ENCODE measurements at regions not wholly inside any gene's neighbourhood (a gene's known extent, or its start where the extent isn't known, plus 50 kb on each side); places are given as distances from the start of the nearest gene placed in this dataset.
"Not testable (repeated sequence)": the region's sequence is repeated elsewhere in the genome, so short reads cannot be mapped to it uniquely, and the experiment has no call there.

DNA sequence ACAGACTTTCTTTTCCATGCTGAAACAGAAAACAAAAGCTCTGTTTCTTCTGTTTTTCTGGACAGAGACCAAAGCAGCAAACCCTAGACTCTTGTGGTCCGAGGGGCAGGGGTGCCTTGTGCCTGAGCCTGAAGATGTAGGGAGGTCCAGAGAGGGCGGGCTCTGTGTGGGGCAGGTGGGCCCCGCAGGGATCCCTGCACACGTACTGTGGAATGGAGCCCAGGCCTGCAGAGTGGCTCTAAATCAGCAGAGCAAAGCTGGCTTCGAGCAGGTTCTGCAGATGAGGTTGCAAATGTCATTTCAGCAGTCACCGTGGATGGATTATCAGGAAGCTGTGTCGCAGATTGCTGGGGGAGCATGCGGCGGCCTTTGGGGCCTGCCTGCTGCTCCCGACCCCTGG is 438.6 kb downstream of the RNF144A start:
- no peak overlapping the region for H3K27ac Mint-ChIP-seq
- H3K4me1 Mint-ChIP-seq (ENCODE audit: low read depth) = no peaks in the 10 kb centered on the region
- H3K9me3 Mint-ChIP-seq = peaks cover 3% of the 10 kb centered on the region
- peaks cover 4% of the 10 kb centered on the region for H3K27me3 Mint-ChIP-seq (ENCODE audit: insufficient read depth)
- no peak for DNase-seq (ENCODE audit: low spot score)
- H3K4me3 Mint-ChIP-seq = no peak overlapping the region
- no peaks in the 10 kb centered on the region for H3K36me3 Mint-ChIP-seq (ENCODE audit: low read depth)
- intact Hi-C loops (cut with micrococcal nuclease) = no loop called here

DNA sequence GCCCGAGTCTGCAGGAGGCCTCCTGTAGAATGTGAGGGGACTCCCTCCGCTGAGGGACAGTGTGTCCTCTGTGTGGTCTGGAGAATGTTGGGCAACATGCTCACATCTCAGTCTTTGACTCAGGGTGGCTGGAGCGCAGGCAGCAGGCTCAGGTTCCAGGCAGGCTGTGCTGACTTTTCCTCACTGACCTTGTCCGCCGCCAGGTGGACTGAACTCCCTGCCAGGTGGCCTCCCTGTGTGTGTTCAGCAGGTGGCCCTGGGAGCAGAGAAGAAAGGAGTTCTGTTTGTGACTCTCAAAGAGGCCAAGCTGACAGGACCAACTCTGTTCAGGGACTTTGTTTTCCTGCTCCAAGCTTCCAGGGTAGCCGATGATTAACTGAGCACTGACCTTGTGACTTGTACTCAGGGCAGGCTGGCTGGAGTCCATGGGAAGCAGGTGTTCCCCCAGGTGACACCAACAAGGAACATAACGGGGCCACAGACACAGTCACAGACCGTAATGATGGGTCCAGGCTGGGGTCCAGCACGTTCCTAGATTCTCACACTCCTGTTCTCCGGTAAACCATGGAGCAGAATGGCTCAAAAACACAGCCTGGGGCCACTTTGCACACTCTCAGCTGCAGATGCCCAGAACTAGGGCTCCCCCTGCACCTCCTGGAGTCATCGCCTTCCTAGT is 439.8 kb downstream of the RNF144A start:
- Mint-ChIP-seq H3K4me3 (no peak overlapping the region), H3K27me3 (ENCODE audit: insufficient read depth) (peaks cover 4% of the 10 kb centered on the region), H3K4me1 (ENCODE audit: low read depth) (no peaks in the 10 kb centered on the region), H3K36me3 (ENCODE audit: low read depth) (no peaks in the 10 kb centered on the region), H3K27ac (no peak overlapping the region), H3K9me3 (peaks cover 3% of the 10 kb centered on the region)
- intact Hi-C loops (cut with micrococcal nuclease) = no loop called here
- DNase-seq (ENCODE audit: low spot score) = no peak

DNA sequence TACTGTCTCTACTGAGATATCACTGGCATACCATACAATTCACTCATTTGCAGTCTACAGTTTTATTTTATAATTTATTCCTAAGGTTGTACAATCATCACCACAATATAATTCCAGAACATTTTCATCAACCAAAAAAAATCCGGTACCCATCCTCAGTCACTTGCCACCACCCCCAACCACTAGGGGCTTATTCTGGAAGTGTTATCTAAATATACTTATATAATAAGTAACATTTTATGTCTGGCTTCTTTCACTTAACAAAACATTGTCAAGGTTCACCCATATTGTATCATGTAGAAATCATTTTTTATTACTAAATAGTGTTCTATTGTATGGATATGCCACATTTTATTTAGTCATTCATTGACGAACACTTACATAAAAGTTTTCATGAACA is 440.8 kb downstream of the RNF144A start:
- intact Hi-C loops (cut with micrococcal nuclease) = no loop called here
- DNase-seq (ENCODE audit: low spot score) = no peak
- H3K27ac Mint-ChIP-seq = no peak overlapping the region
- H3K27me3 Mint-ChIP-seq (ENCODE audit: insufficient read depth) = peaks cover 4% of the 10 kb centered on the region
- no peaks in the 10 kb centered on the region for H3K36me3 Mint-ChIP-seq (ENCODE audit: low read depth)
- H3K9me3 Mint-ChIP-seq = peaks cover 3% of the 10 kb centered on the region
- H3K4me3 Mint-ChIP-seq = no peak overlapping the region
- H3K4me1 Mint-ChIP-seq (ENCODE audit: low read depth) = no peaks in the 10 kb centered on the region

DNA sequence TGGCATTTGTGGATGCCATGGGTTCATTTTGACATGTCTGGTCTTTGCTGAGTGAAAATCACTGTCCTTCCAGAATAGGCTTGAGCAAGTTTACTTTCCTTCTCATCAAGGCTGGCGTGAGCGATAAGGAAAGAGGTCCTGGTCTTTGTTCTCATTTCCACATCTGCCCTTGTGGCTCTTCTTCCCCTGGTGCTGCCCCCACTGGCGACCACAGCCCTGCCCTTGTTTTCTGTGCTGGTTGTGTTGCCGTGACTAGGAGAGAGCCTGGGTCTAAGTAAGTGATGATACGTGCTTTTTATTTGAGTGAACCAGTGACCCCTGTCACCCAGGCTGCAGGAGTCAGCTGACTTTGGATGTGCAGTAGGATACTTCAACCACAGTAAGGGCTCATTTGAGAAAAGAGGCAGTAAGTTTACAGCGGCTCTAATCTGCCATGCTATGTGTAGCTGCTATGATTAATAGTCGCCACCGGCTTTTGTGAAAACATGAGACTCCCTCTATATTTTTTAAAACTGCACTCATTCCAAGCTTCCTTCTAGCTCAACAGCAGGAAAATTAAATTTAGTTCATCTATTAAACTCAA is 441.7 kb downstream of the RNF144A start:
- DNase-seq (ENCODE audit: low spot score) = no peak
- Mint-ChIP-seq H3K27ac (no peak overlapping the region), H3K9me3 (no peaks in the 10 kb centered on the region), H3K4me1 (ENCODE audit: low read depth) (no peaks in the 10 kb centered on the region), H3K4me3 (no peak overlapping the region), H3K27me3 (ENCODE audit: insufficient read depth) (peaks cover 4% of the 10 kb centered on the region), H3K36me3 (ENCODE audit: low read depth) (no peaks in the 10 kb centered on the region)
- intact Hi-C loops (cut with micrococcal nuclease) = no loop called here

DNA sequence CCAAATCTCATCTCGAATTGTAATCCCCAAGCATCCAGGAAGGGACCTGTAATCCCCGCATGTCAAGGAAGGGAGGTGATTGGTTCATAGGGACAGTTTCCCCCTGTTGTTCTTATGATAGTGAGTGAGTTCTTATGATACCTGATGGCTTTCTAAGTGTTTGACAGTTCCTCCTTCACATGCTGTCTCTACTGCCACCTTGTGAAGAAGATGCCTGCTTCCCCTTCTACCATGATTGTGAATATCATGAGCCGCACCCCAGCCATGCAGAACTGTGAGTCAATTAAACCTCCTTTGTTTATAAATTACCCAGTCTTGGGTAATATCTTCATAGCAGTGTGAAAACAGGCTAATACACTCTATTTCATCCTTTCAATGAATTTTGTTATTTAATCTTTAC is 446.7 kb downstream of the RNF144A start:
- intact Hi-C loops (cut with micrococcal nuclease) = no loop called here
- no peaks in the 10 kb centered on the region for H3K36me3 Mint-ChIP-seq (ENCODE audit: low read depth)
- no peak for DNase-seq (ENCODE audit: low spot score)
- peaks cover 7% of the 10 kb centered on the region for H3K9me3 Mint-ChIP-seq
- H3K27ac Mint-ChIP-seq = no peak overlapping the region
- H3K27me3 Mint-ChIP-seq (ENCODE audit: insufficient read depth) = peaks cover 4% of the 10 kb centered on the region
- H3K4me1 Mint-ChIP-seq (ENCODE audit: low read depth) = no peaks in the 10 kb centered on the region
- no peak overlapping the region for H3K4me3 Mint-ChIP-seq

DNA sequence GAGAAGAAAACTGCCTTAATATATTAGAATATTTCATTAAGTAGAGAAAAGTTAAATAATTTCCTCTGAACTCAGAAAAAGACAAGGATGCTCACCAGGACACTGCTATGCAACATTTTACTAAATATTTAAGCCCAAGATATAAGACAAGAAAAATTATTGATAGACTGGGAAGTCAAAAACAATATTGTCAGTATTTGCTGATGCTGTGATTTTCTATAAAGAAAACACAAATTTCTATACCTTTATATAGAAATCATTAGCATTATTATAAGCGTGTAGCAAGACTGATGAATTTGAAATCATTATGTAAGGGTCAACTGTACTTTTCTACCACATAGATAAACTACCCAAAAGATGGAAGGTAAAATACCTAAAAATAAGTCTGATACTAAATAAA is 451.0 kb downstream of the RNF144A start:
- intact Hi-C loops (cut with micrococcal nuclease) = no loop called here
- Mint-ChIP-seq H3K27ac (no peak overlapping the region), H3K4me1 (ENCODE audit: low read depth) (no peaks in the 10 kb centered on the region), H3K4me3 (no peak overlapping the region), H3K27me3 (ENCODE audit: insufficient read depth) (no peaks in the 10 kb centered on the region), H3K36me3 (ENCODE audit: low read depth) (no peaks in the 10 kb centered on the region), H3K9me3 (peaks cover 14% of the 10 kb centered on the region)
- DNase-seq (ENCODE audit: low spot score) = no peak

DNA sequence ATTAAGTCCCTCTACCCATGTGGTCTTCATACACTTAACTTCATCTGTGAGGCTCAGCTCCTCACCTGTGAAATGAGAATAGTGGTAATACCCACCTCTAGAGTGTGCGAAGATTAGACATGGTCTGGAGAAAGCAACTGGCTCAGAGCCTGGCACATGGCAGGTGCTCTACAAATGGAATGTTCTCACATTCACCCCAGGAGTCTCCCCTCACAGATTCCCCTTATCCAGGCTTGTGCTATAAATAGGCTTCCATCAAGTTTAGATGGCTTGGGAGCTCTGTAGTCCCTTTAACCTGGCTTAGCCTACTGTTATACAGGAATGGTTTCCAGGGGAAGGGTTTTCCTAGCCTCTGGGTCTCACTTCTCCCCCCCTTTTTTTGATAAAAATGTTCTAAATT is 455.9 kb downstream of the RNF144A start:
- no peak overlapping the region for H3K4me3 Mint-ChIP-seq
- H3K9me3 Mint-ChIP-seq = peaks cover 13% of the 10 kb centered on the region

DNA sequence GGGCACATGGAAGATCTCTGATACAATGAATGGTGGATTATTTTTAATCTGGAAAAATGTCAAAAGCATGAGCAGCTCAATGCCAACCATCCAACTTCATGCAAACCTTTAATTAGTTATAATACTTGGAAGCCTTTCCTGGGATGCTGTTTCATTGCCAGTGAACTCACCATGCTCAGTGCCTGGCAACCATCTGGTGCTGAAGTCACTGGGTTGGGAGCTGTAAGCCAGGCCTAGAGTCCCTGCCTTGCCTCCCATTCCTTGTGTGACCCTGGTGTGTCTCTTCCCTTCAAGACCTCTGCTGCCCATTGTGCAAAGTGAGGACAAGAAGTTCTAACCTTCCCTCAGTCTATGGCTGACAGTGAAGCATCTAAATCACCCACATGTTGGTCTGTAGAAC is 458.7 kb downstream of the RNF144A start:
- Mint-ChIP-seq H3K4me1 (ENCODE audit: low read depth) (no peaks in the 10 kb centered on the region), H3K27me3 (ENCODE audit: insufficient read depth) (peaks cover 9% of the 10 kb centered on the region), H3K4me3 (no peak overlapping the region), H3K36me3 (ENCODE audit: low read depth) (no peaks in the 10 kb centered on the region), H3K27ac (no peak overlapping the region), H3K9me3 (no peaks in the 10 kb centered on the region)
- intact Hi-C loops (cut with micrococcal nuclease) = no loop called here
- no peak for DNase-seq (ENCODE audit: low spot score)

More for the DNA sequence above, 455.9 kb downstream of the RNF144A start:
- no peak for DNase-seq (ENCODE audit: low spot score)
- peaks cover 7% of the 10 kb centered on the region for H3K27me3 Mint-ChIP-seq (ENCODE audit: insufficient read depth)
- no peaks in the 10 kb centered on the region for H3K36me3 Mint-ChIP-seq (ENCODE audit: low read depth)
- intact Hi-C loops (cut with micrococcal nuclease) = no loop called here
- no peaks in the 10 kb centered on the region for H3K4me1 Mint-ChIP-seq (ENCODE audit: low read depth)
- no peak overlapping the region for H3K27ac Mint-ChIP-seq

DNA sequence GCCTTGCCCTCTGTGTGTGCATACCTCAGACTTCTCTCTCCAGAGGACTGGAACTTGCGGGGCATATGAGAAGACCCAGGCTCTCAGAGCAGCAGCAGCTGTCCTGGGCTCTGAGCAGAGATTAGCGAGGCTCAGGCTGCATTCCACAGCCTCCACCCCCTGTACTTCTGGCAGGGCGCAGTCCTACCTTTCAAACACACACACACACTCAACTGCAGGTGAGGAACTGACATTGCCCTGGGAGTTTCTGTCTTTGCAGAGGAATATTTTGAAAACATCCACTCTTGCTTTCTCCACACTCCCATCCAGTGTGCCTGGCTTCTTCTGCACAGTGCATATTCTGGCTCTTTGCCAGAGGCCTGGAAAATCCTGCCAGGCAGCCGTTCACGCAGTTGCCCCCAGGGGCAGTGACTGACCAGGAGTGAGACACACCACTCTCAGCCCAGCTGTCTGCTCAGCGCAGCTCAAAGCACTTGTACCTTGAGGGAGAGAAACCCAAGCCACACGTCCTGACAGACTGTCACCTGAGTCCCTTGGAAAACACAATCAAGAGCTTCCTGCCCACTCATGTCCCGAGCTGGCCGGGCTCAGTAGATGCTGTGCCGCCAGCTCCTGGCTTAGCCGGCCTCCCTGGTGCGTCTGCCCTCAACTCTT is 460.8 kb downstream of the RNF144A start:
- peaks cover 13% of the 10 kb centered on the region for H3K27me3 Mint-ChIP-seq (ENCODE audit: insufficient read depth)
- no peaks in the 10 kb centered on the region for H3K36me3 Mint-ChIP-seq (ENCODE audit: low read depth)
- no peak for DNase-seq (ENCODE audit: low spot score)
- no peaks in the 10 kb centered on the region for H3K9me3 Mint-ChIP-seq
- no peaks in the 10 kb centered on the region for H3K4me1 Mint-ChIP-seq (ENCODE audit: low read depth)
- H3K4me3 Mint-ChIP-seq = no peak overlapping the region
- intact Hi-C loops (cut with micrococcal nuclease) = no loop called here
- H3K27ac Mint-ChIP-seq = no peak overlapping the region

DNA sequence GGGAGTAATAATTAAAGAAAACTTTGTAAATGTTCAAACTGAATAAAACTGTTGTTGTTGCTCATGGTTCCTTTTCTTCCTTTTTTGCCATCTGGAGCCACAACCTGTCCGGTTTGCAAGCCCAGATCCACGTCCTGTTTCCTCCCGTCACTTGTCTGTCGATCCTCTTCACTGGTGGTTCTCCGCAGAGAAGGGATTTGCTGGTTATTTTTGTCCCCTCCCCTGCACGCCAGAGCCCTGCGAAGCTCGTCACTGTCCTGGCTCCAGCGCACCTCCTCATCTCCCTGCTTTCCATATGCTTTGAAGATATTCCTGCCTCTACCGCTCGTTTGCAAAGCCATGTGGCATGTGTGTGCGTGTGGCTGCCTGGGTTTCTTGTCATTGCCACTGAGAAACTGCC is 461.4 kb downstream of the RNF144A start:
- H3K4me1 Mint-ChIP-seq (ENCODE audit: low read depth) = no peaks in the 10 kb centered on the region
- intact Hi-C loops (cut with micrococcal nuclease) = no loop called here
- H3K9me3 Mint-ChIP-seq = no peaks in the 10 kb centered on the region
- H3K27ac Mint-ChIP-seq = no peak overlapping the region
- no peak for DNase-seq (ENCODE audit: low spot score)
- peaks cover 13% of the 10 kb centered on the region for H3K27me3 Mint-ChIP-seq (ENCODE audit: insufficient read depth)
- H3K36me3 Mint-ChIP-seq (ENCODE audit: low read depth) = no peaks in the 10 kb centered on the region
- H3K4me3 Mint-ChIP-seq = no peak overlapping the region

DNA sequence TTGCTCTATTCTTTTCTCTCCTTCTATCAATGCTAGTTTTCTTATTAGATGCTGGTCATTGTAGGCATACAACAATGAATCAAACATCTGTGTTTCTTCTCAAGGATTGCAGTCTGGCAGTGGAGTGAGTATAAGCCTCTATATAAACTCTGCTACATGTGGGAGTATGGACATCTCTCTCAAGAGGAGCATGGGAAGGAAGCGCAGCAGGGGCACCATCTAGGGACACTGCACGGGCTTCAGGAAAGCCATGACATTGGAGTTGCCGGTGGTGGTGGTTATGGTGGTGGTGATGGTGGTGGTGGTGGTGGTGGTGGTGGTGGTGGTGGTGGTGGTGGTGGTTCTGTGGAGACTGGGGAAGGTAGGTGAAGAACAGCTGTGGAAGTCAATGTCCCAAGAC is 462.6 kb downstream of the RNF144A start:
- no peak overlapping the region for H3K27ac Mint-ChIP-seq
- no peaks in the 10 kb centered on the region for H3K36me3 Mint-ChIP-seq (ENCODE audit: low read depth)
- H3K4me1 Mint-ChIP-seq (ENCODE audit: low read depth) = no peaks in the 10 kb centered on the region
- H3K4me3 Mint-ChIP-seq = no peak overlapping the region
- no peak for DNase-seq (ENCODE audit: low spot score)
- H3K9me3 Mint-ChIP-seq = no peaks in the 10 kb centered on the region
- peaks cover 16% of the 10 kb centered on the region for H3K27me3 Mint-ChIP-seq (ENCODE audit: insufficient read depth)
- intact Hi-C loops (cut with micrococcal nuclease) = no loop called here

DNA sequence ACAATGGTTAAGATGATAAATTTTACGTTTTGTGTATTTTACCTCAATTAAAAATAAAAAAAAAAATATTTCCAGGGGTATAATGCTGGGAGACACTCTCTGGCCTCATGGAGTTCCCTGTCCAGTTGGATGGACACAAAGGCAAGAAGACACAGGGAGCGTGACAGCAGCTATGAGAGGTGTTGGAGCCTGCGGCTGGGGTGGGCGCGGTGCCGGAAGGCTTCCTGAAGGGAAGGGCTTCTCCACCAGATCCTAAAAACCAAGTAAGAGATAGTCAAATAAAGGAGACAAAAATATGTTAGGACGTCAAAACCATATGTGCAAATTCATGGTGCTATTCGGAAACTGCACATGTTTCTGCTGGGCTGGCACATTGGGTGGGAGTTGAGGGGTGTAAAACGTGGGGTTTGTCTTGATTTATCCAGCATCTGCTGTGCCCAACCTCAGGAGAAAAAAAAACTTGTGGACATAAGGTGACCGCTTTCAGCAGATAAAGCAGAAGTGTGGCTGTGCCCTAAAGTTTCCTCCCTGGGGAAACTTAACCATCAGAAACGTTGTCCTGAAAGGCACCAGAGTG is 467.6 kb downstream of the RNF144A start:
- DNase-seq (ENCODE audit: low spot score) = no peak
- Mint-ChIP-seq H3K27ac (no peak overlapping the region), H3K9me3 (no peaks in the 10 kb centered on the region), H3K36me3 (ENCODE audit: low read depth) (no peaks in the 10 kb centered on the region), H3K27me3 (ENCODE audit: insufficient read depth) (peaks cover 6% of the 10 kb centered on the region), H3K4me1 (ENCODE audit: low read depth) (no peaks in the 10 kb centered on the region), H3K4me3 (no peak overlapping the region)
- intact Hi-C loops (cut with micrococcal nuclease) = no loop called here

DNA sequence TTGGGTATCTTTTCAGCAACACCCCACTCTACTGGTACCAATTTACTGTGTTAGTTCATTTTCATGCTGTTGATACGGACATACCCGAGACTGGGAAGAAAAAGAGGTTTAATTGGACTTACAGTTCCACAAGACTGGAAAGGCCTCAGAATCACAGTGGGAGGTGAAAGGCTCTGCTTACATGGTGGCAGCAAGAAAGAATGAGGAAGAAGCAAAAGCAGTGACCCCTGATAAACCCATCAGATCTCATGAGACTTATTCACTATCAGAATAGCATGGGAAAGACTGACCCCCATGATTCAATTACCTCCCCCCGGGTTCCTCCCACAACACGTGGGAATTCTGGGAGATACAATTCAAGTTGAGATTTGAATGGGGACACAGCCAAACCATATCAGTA is 473.1 kb downstream of the RNF144A start:
- H3K36me3 Mint-ChIP-seq (ENCODE audit: low read depth); H3K27ac Mint-ChIP-seq; DNase-seq (ENCODE audit: low spot score); H3K9me3 Mint-ChIP-seq; intact Hi-C loops (cut with micrococcal nuclease); H3K27me3 Mint-ChIP-seq (ENCODE audit: insufficient read depth); H3K4me3 Mint-ChIP-seq; H3K4me1 Mint-ChIP-seq (ENCODE audit: low read depth): not testable (repeated sequence)

Measured in activated T-helper 1 cell treated with anti-CD3 and anti-CD28 coated beads, Interleukin-12 subunit alpha, Interleukin-12 subunit beta, Interleukin-2, Interleukin-4 antibody, amounts not matched to agents 30 ng/mL and 10 ng/mL and 1 ng/mL, durations not matched to agents 14 hours and 24 hours and 36 hours (primary cell).